22Rv1 (cell line): ENCODE measurements at regions not wholly inside any gene's neighbourhood (a gene's known extent, or its start where the extent isn't known, plus 50 kb on each side); places are given as distances from the start of the nearest gene placed in this dataset.

Experiments
- ZFX ChIP-seq: fragments of 450-650 bp; IDR thresholded peaks from 2 replicates; pipeline ENCODE4 v1.6.1; 2017; ENCODE audit warnings: antibody characterized with exemption, borderline replicate concordance
- TF ChIP-seq, protein P1 (sequence below): fragments of 450-650 bp; IDR thresholded peaks from 2 replicates; pipeline ENCODE4 v1.5.1; 2017; ENCODE audit warnings: mild to moderate bottlenecking

DNA sequence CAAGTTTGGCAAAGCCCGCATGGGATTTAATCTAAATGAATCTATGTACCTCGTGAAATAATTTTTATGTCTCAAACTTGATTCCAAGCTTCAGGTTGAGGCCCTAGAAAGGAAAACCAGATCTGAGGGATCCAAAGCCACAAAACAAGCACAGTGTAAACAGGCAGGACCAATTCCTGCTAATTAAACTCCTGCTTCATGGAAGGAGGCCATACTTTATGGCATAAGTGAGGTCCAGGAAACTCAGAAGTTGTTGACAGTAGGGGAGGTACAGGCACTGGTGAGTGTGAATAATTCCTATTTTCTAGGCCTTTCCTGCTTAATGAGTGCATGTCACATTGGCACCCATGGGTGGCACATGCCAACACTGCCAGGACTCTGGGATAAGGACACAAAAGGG, 648.6 kb upstream of the SGCD start:
- TF ChIP-seq, protein P1, sequence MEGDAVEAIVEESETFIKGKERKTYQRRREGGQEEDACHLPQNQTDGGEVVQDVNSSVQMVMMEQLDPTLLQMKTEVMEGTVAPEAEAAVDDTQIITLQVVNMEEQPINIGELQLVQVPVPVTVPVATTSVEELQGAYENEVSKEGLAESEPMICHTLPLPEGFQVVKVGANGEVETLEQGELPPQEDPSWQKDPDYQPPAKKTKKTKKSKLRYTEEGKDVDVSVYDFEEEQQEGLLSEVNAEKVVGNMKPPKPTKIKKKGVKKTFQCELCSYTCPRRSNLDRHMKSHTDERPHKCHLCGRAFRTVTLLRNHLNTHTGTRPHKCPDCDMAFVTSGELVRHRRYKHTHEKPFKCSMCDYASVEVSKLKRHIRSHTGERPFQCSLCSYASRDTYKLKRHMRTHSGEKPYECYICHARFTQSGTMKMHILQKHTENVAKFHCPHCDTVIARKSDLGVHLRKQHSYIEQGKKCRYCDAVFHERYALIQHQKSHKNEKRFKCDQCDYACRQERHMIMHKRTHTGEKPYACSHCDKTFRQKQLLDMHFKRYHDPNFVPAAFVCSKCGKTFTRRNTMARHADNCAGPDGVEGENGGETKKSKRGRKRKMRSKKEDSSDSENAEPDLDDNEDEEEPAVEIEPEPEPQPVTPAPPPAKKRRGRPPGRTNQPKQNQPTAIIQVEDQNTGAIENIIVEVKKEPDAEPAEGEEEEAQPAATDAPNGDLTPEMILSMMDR = no peak
- TF ChIP-seq ZFX = no peak
